ENCODE measurements at regions not wholly inside any gene's neighbourhood (a gene's known extent, or its start where the extent isn't known, plus 50 kb on each side); places are given as distances from the start of the nearest gene placed in this dataset.

- no peak for DNase-seq (ENCODE audit: low spot score)
Measured at GRCh38 chr6:144728804-144729203, 443.7 kb downstream of the UTRN start.

GRCh38 chr6:144729502-144729901, 444.4 kb downstream of the UTRN start:
- no peak for DNase-seq (ENCODE audit: low spot score)

DNA sequence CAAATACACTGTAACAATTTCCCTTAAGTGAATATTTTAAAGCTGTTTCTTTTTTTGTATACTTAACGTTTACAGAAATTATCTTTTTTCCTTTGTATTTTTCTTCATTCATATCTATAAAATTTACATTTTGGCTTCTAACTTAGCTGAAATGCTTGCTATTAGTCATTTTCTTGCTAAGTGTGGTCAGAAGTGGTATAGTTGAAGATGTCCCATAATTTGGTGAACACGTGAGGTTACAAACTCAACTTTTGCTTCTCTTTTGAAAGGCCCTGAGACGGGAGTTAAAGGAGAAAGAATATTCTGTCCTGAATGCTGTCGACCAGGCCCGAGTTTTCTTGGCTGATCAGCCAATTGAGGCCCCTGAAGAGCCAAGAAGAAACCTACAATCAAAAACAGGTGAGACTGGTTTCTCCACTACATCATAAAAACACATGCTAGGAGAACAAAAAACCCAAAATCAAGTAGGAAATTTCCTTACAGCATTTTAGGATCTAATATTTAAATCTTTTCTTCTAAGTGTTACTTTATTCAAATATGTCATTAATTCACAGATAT, 445.0 kb downstream of the UTRN start:
- no peak for DNase-seq (ENCODE audit: low spot score)

- DNase-seq (ENCODE audit: low spot score): no peak
Measured at GRCh38 chr6:144731229-144731628, 446.1 kb downstream of the UTRN start.

- peak; percentile 17 for DNase-seq (ENCODE audit: low spot score)
Measured at GRCh38 chr6:144736763-144737162, 451.6 kb downstream of the UTRN start.

- DNase-seq (ENCODE audit: low spot score): no peak
Measured at GRCh38 chr6:144737998-144738397, 452.9 kb downstream of the UTRN start.

DNA sequence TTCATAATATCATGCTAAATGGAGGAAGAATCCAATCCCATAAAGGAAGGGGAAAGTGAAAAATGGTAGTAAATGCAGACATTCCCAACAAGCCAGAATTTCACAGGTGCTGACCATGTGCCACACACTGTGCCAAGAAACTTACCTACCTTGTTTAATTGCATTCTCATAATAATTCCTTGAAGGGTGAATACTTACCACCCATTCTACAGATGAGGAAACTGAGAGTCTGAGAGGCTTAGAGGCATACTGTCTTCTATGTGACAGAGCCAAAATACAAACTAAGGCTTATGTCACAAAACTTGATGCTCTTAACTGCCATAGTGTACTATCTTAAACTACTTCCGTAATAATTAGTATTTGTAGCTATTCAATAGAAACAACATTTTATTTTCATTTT, 454.7 kb downstream of the UTRN start:
- DNase-seq (ENCODE audit: low spot score): no peak

- DNase-seq (ENCODE audit: low spot score): no peak
Measured at GRCh38 chr6:144741659-144742058, 456.5 kb downstream of the UTRN start.

DNA sequence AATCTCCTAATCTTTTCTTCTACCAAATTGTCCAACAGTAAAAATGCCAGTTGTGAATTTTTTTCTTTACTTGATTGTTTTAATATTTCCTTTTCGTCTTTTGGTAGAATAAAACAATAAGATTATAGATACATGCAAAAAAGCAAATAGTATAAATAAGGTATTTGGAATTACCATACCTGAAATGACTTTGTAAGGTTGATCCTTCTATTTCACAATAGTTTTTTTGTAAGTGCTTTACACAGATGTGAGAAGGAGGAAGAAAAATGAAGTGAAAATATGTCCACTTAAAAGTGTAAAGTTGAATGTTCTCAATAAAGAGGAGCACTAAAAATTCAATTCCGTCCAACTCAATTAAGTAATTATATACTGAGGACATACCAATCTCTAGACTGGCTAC, 457.6 kb downstream of the UTRN start:
- no peak for DNase-seq (ENCODE audit: low spot score)

GRCh38 chr6:144744720-144745119, 459.6 kb downstream of the UTRN start:
- DNase-seq (ENCODE audit: low spot score): no peak

DNA sequence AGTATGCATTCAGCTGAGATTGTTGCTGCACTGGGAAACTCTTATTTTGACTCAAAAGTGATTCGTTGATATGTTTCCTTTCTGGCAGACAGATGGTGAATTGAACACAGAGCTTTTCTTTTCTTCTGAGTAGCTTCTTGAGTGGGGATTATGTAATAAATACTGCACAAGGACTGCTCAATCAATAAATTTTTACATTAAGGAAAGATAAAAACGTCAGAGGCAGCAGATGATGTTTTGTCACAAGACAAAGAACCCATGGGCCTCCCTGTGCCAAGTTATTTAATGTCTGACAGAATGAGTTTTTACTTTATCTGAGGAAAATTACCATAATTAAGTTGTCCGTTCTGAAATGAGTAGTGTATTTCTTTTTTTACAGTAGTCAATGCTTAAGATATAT, 460.3 kb downstream of the UTRN start:
- DNase-seq (ENCODE audit: low spot score): no peak

- no peak for DNase-seq (ENCODE audit: low spot score)
Measured at GRCh38 chr6:144746902-144747469, 461.9 kb downstream of the UTRN start.

- no peak for DNase-seq (ENCODE audit: low spot score)
Measured at GRCh38 chr6:144749263-144749662, 464.1 kb downstream of the UTRN start.

DNA sequence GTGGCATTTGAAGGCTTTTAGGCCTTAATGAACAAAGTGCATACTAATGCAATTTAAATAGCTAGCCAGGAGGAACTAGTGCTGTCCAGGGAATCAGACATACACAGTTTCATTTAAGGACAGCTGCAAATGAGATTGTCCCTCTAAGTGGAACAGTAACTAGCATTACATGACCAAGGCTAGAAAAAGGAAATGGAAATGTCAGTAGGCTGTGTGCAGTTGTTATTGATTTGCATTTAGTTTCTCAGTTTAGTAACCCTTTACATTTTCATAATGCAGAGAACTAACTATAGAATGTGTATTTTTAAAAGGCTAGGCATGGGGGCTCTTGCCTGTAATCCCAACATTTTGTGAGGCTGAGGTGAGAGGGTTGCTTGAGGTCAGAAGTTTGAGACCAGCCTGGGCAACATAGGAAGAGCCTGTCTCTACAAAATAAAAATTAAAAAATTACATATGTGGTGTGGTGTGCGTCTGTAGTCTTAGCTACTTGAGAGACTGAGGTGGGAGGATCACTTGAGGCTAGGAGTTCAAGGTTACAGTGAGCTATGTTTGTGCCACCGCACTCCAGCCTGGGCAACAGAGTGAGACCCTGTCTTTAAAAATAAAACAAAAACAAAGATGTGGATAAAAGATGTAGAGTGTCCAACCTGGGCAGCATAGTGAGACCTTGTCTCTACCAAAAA, 468.0 kb downstream of the UTRN start:
- no peak for DNase-seq (ENCODE audit: low spot score)

DNA sequence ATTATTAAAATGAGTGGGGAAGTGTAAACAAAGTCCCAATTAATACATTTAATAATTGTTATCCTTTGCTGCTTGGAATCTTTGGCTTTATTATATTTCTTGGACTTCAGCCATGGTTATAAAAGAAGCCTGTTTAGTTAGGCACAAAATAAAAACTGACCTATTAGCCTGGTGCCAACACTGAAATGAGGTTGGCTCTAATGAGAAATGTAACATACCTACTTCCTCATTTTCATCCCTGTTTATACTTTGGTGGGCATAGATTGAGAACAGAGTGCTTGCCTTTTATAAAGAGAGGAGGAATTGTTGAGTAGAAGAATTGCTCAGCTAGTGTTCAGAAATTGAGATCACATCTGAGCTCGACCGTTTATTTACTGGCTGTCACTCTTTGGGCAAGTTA, 471.3 kb downstream of the UTRN start:
- no peak for DNase-seq (ENCODE audit: low spot score)

GRCh38 chr6:144757299-144757698, 472.2 kb downstream of the UTRN start:
- no peak for DNase-seq (ENCODE audit: low spot score)

DNA sequence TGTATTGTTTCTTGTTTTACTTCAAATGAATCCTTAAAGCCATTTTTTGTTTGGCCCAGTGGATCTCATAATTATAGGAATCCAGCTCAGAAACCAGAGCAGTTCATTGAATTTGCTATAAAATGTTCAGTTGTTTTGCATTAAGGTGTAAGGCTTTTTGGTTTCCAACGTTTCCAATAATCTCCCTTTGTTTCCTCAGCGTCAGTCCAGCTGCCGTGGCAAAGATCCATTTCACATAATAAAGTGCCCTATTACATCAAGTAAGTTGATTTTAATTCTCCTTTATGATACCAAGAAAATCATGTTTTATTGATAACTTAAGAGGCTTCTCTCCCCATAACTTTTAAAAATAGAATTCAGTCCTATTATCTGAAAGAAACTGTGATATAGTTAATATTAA, 472.6 kb downstream of the UTRN start:
- no peak for DNase-seq (ENCODE audit: low spot score)

DNA sequence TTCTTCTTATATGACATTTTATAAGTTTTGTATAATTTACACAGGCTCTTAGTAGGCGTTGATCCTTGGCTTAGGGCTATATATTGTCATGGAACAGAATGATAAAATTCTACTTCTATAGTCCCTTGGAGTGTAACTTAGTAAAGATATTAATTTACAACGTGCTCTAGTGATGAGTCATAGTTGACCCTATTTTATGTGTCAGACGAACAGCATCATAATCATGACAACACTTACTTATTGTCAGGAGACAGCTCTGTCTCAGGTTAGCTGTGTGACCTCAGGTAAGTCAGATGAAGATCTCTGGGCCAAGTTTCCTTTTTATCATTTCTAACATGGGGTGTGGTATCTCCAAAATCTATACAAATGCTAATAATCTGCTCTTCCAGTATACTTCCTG, 473.5 kb downstream of the UTRN start:
- DNase-seq (ENCODE audit: low spot score): no peak

- no peak for DNase-seq (ENCODE audit: low spot score)
Measured at GRCh38 chr6:144762469-144762868, 477.3 kb downstream of the UTRN start.

- no peak for DNase-seq (ENCODE audit: low spot score)
Measured at GRCh38 chr6:144767051-144767450, 481.9 kb downstream of the UTRN start.

DNA sequence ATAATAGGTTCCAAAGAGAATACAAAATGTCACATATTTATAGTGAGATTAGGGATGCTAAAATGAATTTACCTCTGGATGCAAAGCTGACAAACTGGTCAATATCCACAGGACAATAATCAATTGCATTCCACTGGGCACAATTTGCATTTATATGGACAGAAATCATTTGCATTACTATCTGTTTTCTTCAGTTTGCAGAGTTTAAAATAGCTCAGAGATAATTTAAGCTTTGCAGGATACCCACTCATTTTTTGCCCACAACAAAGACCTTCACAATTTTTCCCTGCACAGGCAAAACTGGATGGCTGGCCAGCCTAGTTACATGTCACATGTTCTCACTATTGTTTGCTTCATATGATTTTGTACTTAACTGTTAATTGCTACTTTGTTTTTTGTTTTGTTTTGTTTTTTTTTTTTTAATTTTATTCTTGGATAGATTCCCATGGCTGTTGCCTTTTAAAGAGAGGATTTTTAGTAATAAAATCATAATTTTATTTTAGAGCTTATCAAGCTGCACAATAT, 483.5 kb downstream of the UTRN start:
- no peak for DNase-seq (ENCODE audit: low spot score)

DNA sequence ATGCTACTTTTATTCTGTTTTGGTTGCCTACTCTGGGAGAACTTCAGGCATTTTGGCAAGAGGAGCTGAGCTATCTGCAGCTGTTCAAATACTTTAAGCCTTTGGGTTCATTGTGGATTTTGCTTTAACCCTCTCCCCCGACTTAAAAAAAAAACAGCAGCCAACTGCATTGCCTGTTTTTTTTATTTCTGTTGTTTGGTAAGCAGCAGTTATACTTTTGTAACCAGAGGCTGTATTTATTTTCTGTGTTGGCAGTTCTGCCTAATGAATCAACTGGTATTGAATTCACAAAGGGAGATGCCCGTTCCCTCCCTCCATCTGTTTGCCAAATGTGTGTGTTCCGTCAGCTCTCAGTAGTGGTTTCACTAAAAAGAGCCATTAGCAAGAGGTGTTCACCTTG, 484.0 kb downstream of the UTRN start:
- peak; percentile 11 for DNase-seq (ENCODE audit: low spot score)

GRCh38 chr6:144776031-144776819, 491.1 kb downstream of the UTRN start:
- DNase-seq (ENCODE audit: low spot score): no peak
